ENCODE measurements at regions not wholly inside any gene's neighbourhood (a gene's known extent, or its start where the extent isn't known, plus 50 kb on each side); places are given as distances from the start of the nearest gene placed in this dataset.

- H3K9me1 ChIP-seq (ENCODE audit: control insufficient read depth, insufficient read depth, low read length) = no peaks in the 10 kb centered on the region
- in situ Hi-C loops (cut with MboI) (no loop called here), intact Hi-C loops (cut with micrococcal nuclease) (no loop called here)
- H2AFZ ChIP-seq (ENCODE audit: low read depth, low read length) = no peak overlapping the region
- POLR2A ChIA-PET = interaction anchor here (0.7 to 0.8 kb wide), 2 partner anchors 12 to 657 kb away, joined by 3 read pairs; no protein-coding TSS in a partner anchor
- peaks cover 0 to 25% of the 10 kb centered on the region in 2 experiments; a peak in 3 of 5 replicates for H3K27me3 ChIP-seq (ENCODE audit: control insufficient read depth in 2 of 2, insufficient read depth in 2 of 2, low read length in 2 of 2)
- BruUV-seq (replicated peaks) = no TSS peak
- H3K4me2 ChIP-seq (ENCODE audit: insufficient read depth, low read length) = no peak overlapping the region
- no peaks in the 10 kb centered on the region for H3K9me3 ChIP-seq (replicated peaks; ENCODE audit: control insufficient read depth, insufficient read depth, low read depth, low read length)
- no peak for FAIRE-seq
- no peaks in the 10 kb centered on the region for H3K36me3 ChIP-seq (ENCODE audit: control insufficient read depth, insufficient read depth, low read length)
- H4K20me1 ChIP-seq (replicated peaks; ENCODE audit: control insufficient read depth, insufficient read depth, low read length) = 0 out of 2 replicates have a peak, but pooled peaks cover 3% of the 10 kb centered on the region
- no peak for DNase-seq (ENCODE audit: extremely low read depth in 1 of 4, low spot score in 3 of 4)
- CTCF ChIA-PET (ENCODE audit: low intra/inter-chr PET ratio) = no interaction called here
- H3K79me2 ChIP-seq (ENCODE audit: control insufficient read depth, insufficient read depth, low read length) = no peaks in the 10 kb centered on the region
- no peak overlapping the region; a peak in 1 of 4 replicates for H3K9ac ChIP-seq (ENCODE audit: insufficient read depth in 1 of 2, low read depth in 2 of 2, low read length in 2 of 2)
- 1% methylated on average over 5 of the region's 5 CpGs for WGBS (ENCODE audit: insufficient coverage, low coverage, missing lambda C conversion rate)
- H3K4me3 ChIP-seq = no peak overlapping the region
- no peaks in the 10 kb centered on the region for H3K4me1 ChIP-seq (replicated peaks in 1 of 2; ENCODE audit: control insufficient read depth in 2 of 2, insufficient read depth in 2 of 2, low read length in 2 of 2)
- TF ChIP-seq XRCC5 (IDR thresholded peaks at IDR 0.05; ENCODE audit: low read depth, low read length) = no peak
- no peak for TF ChIP-seq ZBTB43 (CRISPR knock-in tag; IDR thresholded peaks at IDR 0.05)
- H3K27ac ChIP-seq (ENCODE audit: extremely low read depth, low read depth, low read length) = no peak overlapping the region
- ATAC-seq = no peak
Observed at GRCh38 chr2:121869873-121870272, 114.4 kb downstream of the TSN start.

DNA sequence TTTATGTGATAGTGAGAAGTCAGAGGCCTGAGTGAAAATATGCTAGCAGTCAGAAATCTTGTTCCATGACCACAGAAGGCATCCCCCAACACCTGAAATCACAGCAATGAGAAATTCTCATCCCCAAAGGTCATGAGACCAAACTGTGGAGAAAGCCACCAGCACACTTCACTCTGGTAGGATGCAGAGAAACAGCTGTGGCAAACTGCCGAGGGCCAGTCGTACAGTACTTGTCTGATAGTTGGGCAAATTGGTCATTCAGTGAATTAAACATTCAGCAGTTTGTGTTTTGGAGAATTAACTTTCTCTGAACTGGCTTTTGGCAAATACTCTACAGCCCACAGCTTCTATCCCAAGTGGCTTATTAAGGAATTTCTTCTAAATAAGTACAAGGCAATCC lies 117.2 kb downstream of the TSN start:
- POLR2A ChIA-PET = interaction anchor here (0.7 to 0.9 kb wide), 2 partner anchors 28 to 1539 kb away, joined by 3 read pairs; no protein-coding TSS in a partner anchor
- no peak overlapping the region for H2AFZ ChIP-seq (ENCODE audit: low read depth, low read length)
- no peak overlapping the region for H3K4me3 ChIP-seq
- 3% methylated on average over 2 of the region's 2 CpGs for WGBS (ENCODE audit: insufficient coverage, low coverage, missing lambda C conversion rate)
- no peaks in the 10 kb centered on the region for H3K9me3 ChIP-seq (replicated peaks; ENCODE audit: control insufficient read depth, insufficient read depth, low read depth, low read length)
- no peak for ATAC-seq
- DNase-seq (ENCODE audit: extremely low read depth in 1 of 4, low spot score in 3 of 4) = no peak
- H3K27me3 ChIP-seq (ENCODE audit: control insufficient read depth in 2 of 2, insufficient read depth in 2 of 2, low read length in 2 of 2) = peaks cover 0 to 16% of the 10 kb centered on the region in 2 experiments; a peak in 3 of 5 replicates
- CTCF ChIA-PET (ENCODE audit: low intra/inter-chr PET ratio) = no interaction called here
- BruUV-seq (replicated peaks) = no TSS peak
- no peak overlapping the region for H3K27ac ChIP-seq (ENCODE audit: extremely low read depth, low read depth, low read length)
- 0 out of 2 replicates have a peak, but pooled peaks cover 3% of the 10 kb centered on the region for H4K20me1 ChIP-seq (replicated peaks; ENCODE audit: control insufficient read depth, insufficient read depth, low read length)
- no peaks in the 10 kb centered on the region for H3K79me2 ChIP-seq (ENCODE audit: control insufficient read depth, insufficient read depth, low read length)
- FAIRE-seq = no peak
- no peak overlapping the region for H3K4me2 ChIP-seq (ENCODE audit: insufficient read depth, low read length)
- intact Hi-C loops (cut with micrococcal nuclease) = no loop called here
- H3K4me1 ChIP-seq (replicated peaks in 1 of 2; ENCODE audit: control insufficient read depth in 2 of 2, insufficient read depth in 2 of 2, low read length in 2 of 2) = no peaks in the 10 kb centered on the region
- no peaks in the 10 kb centered on the region for H3K9me1 ChIP-seq (ENCODE audit: control insufficient read depth, insufficient read depth, low read length)
- no peak overlapping the region for H3K9ac ChIP-seq (ENCODE audit: insufficient read depth in 1 of 2, low read depth in 2 of 2, low read length in 2 of 2)
- in situ Hi-C loops (cut with MboI) = no loop called here
- H3K36me3 ChIP-seq (ENCODE audit: control insufficient read depth, insufficient read depth, low read length) = no peaks in the 10 kb centered on the region
- no peak for TF ChIP-seq ZKSCAN3 (CRISPR knock-in tag; IDR thresholded peaks at IDR 0.05)
- TF ChIP-seq ILK (tag; IDR thresholded peaks at IDR 0.05; ENCODE audit: borderline replicate concordance, low read depth) = no peak
- TF ChIP-seq SMARCA5 (IDR thresholded peaks at IDR 0.05) = no peak
- TF ChIP-seq TCF7 (IDR thresholded peaks at IDR 0.05; ENCODE audit: borderline replicate concordance) = no peak
- TF ChIP-seq CBX2 (IDR thresholded peaks at IDR 0.05; ENCODE audit: insufficient read depth, low read length, poor library complexity, severe bottlenecking) = no peak
- TF ChIP-seq, protein P1, sequence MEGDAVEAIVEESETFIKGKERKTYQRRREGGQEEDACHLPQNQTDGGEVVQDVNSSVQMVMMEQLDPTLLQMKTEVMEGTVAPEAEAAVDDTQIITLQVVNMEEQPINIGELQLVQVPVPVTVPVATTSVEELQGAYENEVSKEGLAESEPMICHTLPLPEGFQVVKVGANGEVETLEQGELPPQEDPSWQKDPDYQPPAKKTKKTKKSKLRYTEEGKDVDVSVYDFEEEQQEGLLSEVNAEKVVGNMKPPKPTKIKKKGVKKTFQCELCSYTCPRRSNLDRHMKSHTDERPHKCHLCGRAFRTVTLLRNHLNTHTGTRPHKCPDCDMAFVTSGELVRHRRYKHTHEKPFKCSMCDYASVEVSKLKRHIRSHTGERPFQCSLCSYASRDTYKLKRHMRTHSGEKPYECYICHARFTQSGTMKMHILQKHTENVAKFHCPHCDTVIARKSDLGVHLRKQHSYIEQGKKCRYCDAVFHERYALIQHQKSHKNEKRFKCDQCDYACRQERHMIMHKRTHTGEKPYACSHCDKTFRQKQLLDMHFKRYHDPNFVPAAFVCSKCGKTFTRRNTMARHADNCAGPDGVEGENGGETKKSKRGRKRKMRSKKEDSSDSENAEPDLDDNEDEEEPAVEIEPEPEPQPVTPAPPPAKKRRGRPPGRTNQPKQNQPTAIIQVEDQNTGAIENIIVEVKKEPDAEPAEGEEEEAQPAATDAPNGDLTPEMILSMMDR (IDR thresholded peaks at IDR 0.05 in 2 of 3, conservative IDR thresholded peaks at IDR 0.05 in 1 of 3; ENCODE audit: insufficient read depth in 2 of 3, low read depth in 1 of 3, low read length in 3 of 3) = no peak
- no peak for TF ChIP-seq ZNF239 (CRISPR knock-in tag; IDR thresholded peaks at IDR 0.05)
- no peak for TF ChIP-seq SIRT6 (IDR thresholded peaks at IDR 0.05; ENCODE audit: low read depth, low read length)
- TF ChIP-seq HNRNPK (IDR thresholded peaks at IDR 0.05; ENCODE audit: low read depth, low read length, poor library complexity, severe bottlenecking) = no peak
